Fibroblast of lung (primary cell): ENCODE measurements at regions not wholly inside any gene's neighbourhood (a gene's known extent, or its start where the extent isn't known, plus 50 kb on each side); places are given as distances from the start of the nearest gene placed in this dataset.

Experiments
- EZH2 ChIP-seq: IDR thresholded peaks from 2 replicates; pipeline ENCODE4 v1.5.1; 2012; ENCODE audit warnings: low read length, control low read depth, mild to moderate bottlenecking; ENCODE audit errors: missing control alignments
- TF ChIP-seq, protein P1 (sequence below), 2 donors: IDR thresholded peaks in 1 of 2; conservative IDR thresholded peaks in 1 of 2; 1 replicate in 1 of 2; 2 replicates in 1 of 2; pipeline ENCODE4 v1.5.1; 2011 to 2012; ENCODE audit warnings: low read length in 2 of 2, control low read depth in 1 of 2, inconsistent platforms in 1 of 2, low read depth in 1 of 2, mild to moderate bottlenecking in 1 of 2

GRCh38 chr3:94183551-94183950, 120.7 kb downstream of the NSUN3 start:
- TF ChIP-seq, protein P1, sequence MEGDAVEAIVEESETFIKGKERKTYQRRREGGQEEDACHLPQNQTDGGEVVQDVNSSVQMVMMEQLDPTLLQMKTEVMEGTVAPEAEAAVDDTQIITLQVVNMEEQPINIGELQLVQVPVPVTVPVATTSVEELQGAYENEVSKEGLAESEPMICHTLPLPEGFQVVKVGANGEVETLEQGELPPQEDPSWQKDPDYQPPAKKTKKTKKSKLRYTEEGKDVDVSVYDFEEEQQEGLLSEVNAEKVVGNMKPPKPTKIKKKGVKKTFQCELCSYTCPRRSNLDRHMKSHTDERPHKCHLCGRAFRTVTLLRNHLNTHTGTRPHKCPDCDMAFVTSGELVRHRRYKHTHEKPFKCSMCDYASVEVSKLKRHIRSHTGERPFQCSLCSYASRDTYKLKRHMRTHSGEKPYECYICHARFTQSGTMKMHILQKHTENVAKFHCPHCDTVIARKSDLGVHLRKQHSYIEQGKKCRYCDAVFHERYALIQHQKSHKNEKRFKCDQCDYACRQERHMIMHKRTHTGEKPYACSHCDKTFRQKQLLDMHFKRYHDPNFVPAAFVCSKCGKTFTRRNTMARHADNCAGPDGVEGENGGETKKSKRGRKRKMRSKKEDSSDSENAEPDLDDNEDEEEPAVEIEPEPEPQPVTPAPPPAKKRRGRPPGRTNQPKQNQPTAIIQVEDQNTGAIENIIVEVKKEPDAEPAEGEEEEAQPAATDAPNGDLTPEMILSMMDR (conservative IDR thresholded peaks at IDR 0.05 in 1 of 2, IDR thresholded peaks at IDR 0.05 in 1 of 2; ENCODE audit: low read depth in 1 of 2, low read length in 2 of 2) = no peak
- TF ChIP-seq EZH2 = no peak
